ENCODE measurements at regions not wholly inside any gene's neighbourhood (a gene's known extent, or its start where the extent isn't known, plus 50 kb on each side); places are given as distances from the start of the nearest gene placed in this dataset.
A peak's percentile ranks its signal among the peaks of the same experiment; 100 is the strongest.
"Not testable (repeated sequence)": the region's sequence is repeated elsewhere in the genome, so short reads cannot be mapped to it uniquely, and the experiment has no call there.

- DNase-seq = no peak
Measured at GRCh38 chr20:50345712-50346373, 155.2 kb downstream of the CEBPB start.

GRCh38 chr20:50346374-50347283 is 156.0 kb downstream of the CEBPB start:
- peak; percentile 84 for DNase-seq

GRCh38 chr20:50347284-50348063 is 156.8 kb downstream of the CEBPB start:
- DNase-seq = no peak

GRCh38 chr20:50348096-50348495 is 157.5 kb downstream of the CEBPB start:
- no peak for DNase-seq

GRCh38 chr20:50350510-50351249 is 159.5 kb upstream of the PTPN1 start:
- DNase-seq = no peak

- DNase-seq = no peak
Measured at GRCh38 chr20:50351541-50351940, 158.6 kb upstream of the PTPN1 start.

GRCh38 chr20:50353289-50353961 is 156.8 kb upstream of the PTPN1 start:
- DNase-seq = no peak

GRCh38 chr20:50354721-50355589 is 155.2 kb upstream of the PTPN1 start:
- DNase-seq = no peak

GRCh38 chr20:50355590-50356524 is 154.3 kb upstream of the PTPN1 start:
- DNase-seq = no peak

GRCh38 chr20:50356525-50356885 is 153.7 kb upstream of the PTPN1 start:
- DNase-seq = no peak

GRCh38 chr20:50356962-50357782 is 153.0 kb upstream of the PTPN1 start:
- no peak for DNase-seq

- DNase-seq = no peak
Measured at GRCh38 chr20:50357783-50358161, 152.4 kb upstream of the PTPN1 start.

GRCh38 chr20:50358166-50358565 is 152.0 kb upstream of the PTPN1 start:
- no peak for DNase-seq

- no peak for DNase-seq
Measured at GRCh38 chr20:50358971-50359370, 151.2 kb upstream of the PTPN1 start.

GRCh38 chr20:50359607-50360217 is 150.5 kb upstream of the PTPN1 start:
- DNase-seq = no peak

- DNase-seq = no peak
Measured at GRCh38 chr20:50360218-50360672, 149.9 kb upstream of the PTPN1 start.

GRCh38 chr20:50360921-50361320 is 149.3 kb upstream of the PTPN1 start:
- DNase-seq = no peak

GRCh38 chr20:50362177-50362576 is 148.0 kb upstream of the PTPN1 start:
- DNase-seq = not testable (repeated sequence)

GRCh38 chr20:50363027-50363426 is 147.2 kb upstream of the PTPN1 start:
- no peak for DNase-seq
